ENCODE measurements at regions not wholly inside any gene's neighbourhood (a gene's known extent, or its start where the extent isn't known, plus 50 kb on each side); places are given as distances from the start of the nearest gene placed in this dataset.

DNA sequence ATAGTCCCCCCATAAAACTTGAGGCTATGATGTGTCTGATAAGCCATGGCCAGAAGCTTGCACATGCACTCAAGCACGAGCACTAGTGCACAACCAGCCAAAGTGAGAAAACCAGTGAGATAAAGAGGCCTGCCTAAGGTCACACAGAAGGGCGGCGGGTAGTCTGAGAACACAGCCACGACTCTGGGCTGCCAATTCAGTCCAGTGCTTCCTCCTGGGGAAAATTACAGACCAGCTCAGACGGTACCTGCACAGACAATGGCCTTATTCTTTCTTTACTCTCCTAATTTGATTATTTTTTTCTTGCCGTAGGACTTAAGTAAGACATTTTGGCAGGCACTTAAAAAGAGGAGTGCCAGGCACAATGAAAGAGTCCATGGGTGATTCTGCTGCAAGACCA, 533.2 kb upstream of the FAT1 start:
- TF ChIP-seq FOXM1 (IDR thresholded peaks at IDR 0.05; ENCODE audit: borderline replicate concordance, low read depth), result no peak
- TF ChIP-seq EGR1 (IDR thresholded peaks at IDR 0.05), result no peak

DNA sequence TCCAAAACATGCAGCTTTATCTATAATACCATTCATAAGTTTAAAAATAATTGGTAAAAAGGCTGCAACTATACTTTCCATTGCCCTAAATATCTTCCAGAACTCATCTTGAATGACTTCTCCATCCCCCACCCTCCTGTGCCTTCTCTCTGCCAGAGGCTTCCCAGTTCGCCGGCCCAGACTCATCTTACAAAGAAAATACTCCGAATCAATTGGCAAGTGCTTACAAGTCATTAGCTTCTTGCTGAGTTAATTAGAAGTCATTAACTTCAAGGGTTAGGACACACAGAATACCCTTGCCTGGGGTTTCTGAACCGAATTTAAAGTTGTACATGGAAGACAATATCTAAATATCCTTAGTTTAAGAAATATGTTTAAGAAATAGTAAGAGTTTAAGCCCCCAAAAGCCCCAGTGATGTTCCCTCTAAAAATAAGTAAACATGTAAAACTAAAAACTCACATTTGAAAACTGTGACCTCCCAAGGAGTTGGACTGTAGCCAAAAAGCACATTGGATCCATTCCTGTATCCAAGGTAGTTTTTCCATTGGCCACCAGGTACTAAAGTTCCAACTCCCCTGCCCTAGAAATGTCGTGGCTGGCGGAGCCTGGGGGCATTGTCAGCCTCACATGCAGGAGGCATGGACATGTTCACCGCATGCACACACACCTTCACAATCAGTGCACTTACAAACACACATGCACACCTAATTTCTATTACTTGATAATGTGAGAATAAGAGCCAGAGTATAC, 535.2 kb upstream of the FAT1 start:
- TF ChIP-seq CEBPB (IDR thresholded peaks at IDR 0.05) (no peak), TAF1 (IDR thresholded peaks at IDR 0.05; ENCODE audit: low read depth) (no peak), RAD21 (IDR thresholded peaks at IDR 0.05; ENCODE audit: low read depth) (no peak), FOXM1 (IDR thresholded peaks at IDR 0.05; ENCODE audit: borderline replicate concordance, low read depth) (no peak), TEAD4 (IDR thresholded peaks at IDR 0.05) (no peak), TCF12 (IDR thresholded peaks at IDR 0.05; ENCODE audit: low read depth) (no peak), CREB1 (IDR thresholded peaks at IDR 0.05; ENCODE audit: low read depth) (no peak)
- TF ChIP-seq, protein P1, sequence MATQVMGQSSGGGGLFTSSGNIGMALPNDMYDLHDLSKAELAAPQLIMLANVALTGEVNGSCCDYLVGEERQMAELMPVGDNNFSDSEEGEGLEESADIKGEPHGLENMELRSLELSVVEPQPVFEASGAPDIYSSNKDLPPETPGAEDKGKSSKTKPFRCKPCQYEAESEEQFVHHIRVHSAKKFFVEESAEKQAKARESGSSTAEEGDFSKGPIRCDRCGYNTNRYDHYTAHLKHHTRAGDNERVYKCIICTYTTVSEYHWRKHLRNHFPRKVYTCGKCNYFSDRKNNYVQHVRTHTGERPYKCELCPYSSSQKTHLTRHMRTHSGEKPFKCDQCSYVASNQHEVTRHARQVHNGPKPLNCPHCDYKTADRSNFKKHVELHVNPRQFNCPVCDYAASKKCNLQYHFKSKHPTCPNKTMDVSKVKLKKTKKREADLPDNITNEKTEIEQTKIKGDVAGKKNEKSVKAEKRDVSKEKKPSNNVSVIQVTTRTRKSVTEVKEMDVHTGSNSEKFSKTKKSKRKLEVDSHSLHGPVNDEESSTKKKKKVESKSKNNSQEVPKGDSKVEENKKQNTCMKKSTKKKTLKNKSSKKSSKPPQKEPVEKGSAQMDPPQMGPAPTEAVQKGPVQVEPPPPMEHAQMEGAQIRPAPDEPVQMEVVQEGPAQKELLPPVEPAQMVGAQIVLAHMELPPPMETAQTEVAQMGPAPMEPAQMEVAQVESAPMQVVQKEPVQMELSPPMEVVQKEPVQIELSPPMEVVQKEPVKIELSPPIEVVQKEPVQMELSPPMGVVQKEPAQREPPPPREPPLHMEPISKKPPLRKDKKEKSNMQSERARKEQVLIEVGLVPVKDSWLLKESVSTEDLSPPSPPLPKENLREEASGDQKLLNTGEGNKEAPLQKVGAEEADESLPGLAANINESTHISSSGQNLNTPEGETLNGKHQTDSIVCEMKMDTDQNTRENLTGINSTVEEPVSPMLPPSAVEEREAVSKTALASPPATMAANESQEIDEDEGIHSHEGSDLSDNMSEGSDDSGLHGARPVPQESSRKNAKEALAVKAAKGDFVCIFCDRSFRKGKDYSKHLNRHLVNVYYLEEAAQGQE (IDR thresholded peaks at IDR 0.05; ENCODE audit: low read depth), result no peak
- TF ChIP-seq, protein P2, sequence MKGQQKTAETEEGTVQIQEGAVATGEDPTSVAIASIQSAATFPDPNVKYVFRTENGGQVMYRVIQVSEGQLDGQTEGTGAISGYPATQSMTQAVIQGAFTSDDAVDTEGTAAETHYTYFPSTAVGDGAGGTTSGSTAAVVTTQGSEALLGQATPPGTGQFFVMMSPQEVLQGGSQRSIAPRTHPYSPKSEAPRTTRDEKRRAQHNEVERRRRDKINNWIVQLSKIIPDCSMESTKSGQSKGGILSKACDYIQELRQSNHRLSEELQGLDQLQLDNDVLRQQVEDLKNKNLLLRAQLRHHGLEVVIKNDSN (IDR thresholded peaks at IDR 0.05), result no peak

DNA sequence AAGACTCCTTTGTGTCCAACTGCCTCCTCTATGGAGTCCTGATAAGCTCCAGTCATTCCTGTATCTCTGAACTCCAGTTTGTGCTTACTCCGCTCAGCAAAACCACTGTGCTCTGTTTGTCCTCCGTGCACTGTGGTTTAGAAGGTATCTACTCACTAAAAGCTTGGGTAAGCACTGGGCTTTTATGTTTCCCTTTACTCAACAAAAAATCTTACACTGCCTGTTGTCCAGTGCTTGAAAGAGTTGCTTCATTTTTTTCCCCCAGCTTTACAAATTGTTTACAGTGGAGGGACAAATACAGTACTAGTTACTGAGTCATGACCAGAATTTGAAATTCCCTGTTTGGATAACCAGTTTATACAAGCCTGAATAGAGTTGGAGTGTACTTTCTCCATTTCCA, 545.3 kb upstream of the FAT1 start:
- TF ChIP-seq CREB1 (IDR thresholded peaks at IDR 0.05; ENCODE audit: low read depth) (no peak), NFIC (IDR thresholded peaks at IDR 0.05) (no peak), TAF1 (IDR thresholded peaks at IDR 0.05; ENCODE audit: low read depth) (no peak), CEBPB (IDR thresholded peaks at IDR 0.05) (no peak), FOXM1 (IDR thresholded peaks at IDR 0.05; ENCODE audit: borderline replicate concordance, low read depth) (no peak), RAD21 (IDR thresholded peaks at IDR 0.05; ENCODE audit: low read depth) (no peak), TEAD4 (IDR thresholded peaks at IDR 0.05) (no peak), EGR1 (IDR thresholded peaks at IDR 0.05) (no peak), TCF12 (IDR thresholded peaks at IDR 0.05; ENCODE audit: low read depth) (no peak), ZBTB7A (IDR thresholded peaks at IDR 0.05; ENCODE audit: low read depth) (no peak), EP300 (IDR thresholded peaks at IDR 0.05; ENCODE audit: borderline replicate concordance) (no peak)
- TF ChIP-seq, protein P1 (IDR thresholded peaks at IDR 0.05; ENCODE audit: low read depth), result no peak
- TF ChIP-seq, protein P2 (IDR thresholded peaks at IDR 0.05), result no peak
- TF ChIP-seq, protein P3, sequence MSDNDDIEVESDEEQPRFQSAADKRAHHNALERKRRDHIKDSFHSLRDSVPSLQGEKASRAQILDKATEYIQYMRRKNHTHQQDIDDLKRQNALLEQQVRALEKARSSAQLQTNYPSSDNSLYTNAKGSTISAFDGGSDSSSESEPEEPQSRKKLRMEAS (IDR thresholded peaks at IDR 0.05), result no peak

DNA sequence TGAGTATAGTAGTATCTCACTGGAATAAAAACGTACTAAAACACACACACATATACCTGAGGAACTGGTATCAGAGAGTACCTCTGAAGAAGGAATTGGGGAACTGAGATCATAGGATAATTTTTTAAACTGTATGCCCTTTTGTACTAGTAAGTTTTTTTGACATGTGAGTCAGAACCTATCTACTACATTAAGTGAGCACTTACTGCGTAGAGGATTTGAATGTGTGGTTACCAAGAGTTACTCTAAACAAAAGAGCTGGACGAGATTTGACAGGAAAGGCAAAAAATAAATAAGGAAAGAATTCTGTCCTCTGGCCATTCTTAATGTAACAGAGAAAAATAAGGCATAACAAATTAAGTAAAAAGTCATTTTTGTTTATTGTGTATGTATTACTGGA, 546.5 kb upstream of the FAT1 start:
- TF ChIP-seq EGR1 (IDR thresholded peaks at IDR 0.05) (no peak), RAD21 (IDR thresholded peaks at IDR 0.05; ENCODE audit: low read depth) (no peak), TAF1 (IDR thresholded peaks at IDR 0.05; ENCODE audit: low read depth) (no peak), ZBTB7A (IDR thresholded peaks at IDR 0.05; ENCODE audit: low read depth) (no peak), NFIC (IDR thresholded peaks at IDR 0.05) (no peak), FOXM1 (IDR thresholded peaks at IDR 0.05; ENCODE audit: borderline replicate concordance, low read depth) (no peak), EP300 (IDR thresholded peaks at IDR 0.05; ENCODE audit: borderline replicate concordance) (no peak), TEAD4 (IDR thresholded peaks at IDR 0.05) (no peak)
- TF ChIP-seq, protein P1 (IDR thresholded peaks at IDR 0.05; ENCODE audit: low read depth), result no peak

DNA sequence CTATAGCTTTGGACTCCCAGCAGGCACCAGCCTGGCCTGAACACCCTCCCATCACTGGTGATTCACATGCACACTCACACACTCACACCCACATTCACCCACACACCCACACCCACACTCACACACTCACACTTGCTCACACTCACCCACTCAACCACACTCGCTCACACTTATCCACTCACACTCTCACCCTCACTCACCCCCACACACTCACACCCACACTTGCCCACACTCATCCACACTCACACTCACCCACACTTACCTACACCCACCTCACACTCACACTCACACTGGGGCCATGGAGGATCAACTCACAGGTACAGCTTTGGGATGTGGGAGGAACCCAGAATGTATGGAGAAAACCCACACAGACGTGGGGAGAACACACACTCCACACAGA, 548.2 kb upstream of the FAT1 start:
- TF ChIP-seq TCF12 (IDR thresholded peaks at IDR 0.05; ENCODE audit: low read depth) (no peak), EGR1 (IDR thresholded peaks at IDR 0.05) (no peak), RAD21 (IDR thresholded peaks at IDR 0.05; ENCODE audit: low read depth) (no peak), EP300 (IDR thresholded peaks at IDR 0.05; ENCODE audit: borderline replicate concordance) (no peak), ZBTB7A (IDR thresholded peaks at IDR 0.05; ENCODE audit: low read depth) (no peak), CREB1 (IDR thresholded peaks at IDR 0.05; ENCODE audit: low read depth) (no peak), CEBPB (IDR thresholded peaks at IDR 0.05) (no peak), NFIC (IDR thresholded peaks at IDR 0.05) (no peak), TAF1 (IDR thresholded peaks at IDR 0.05; ENCODE audit: low read depth) (no peak), TEAD4 (IDR thresholded peaks at IDR 0.05) (no peak), FOXM1 (IDR thresholded peaks at IDR 0.05; ENCODE audit: borderline replicate concordance, low read depth) (no peak), YY1 (IDR thresholded peaks at IDR 0.05; ENCODE audit: low read depth) (no peak)
- TF ChIP-seq, protein P2 (IDR thresholded peaks at IDR 0.05), result no peak
- TF ChIP-seq, protein P3 (IDR thresholded peaks at IDR 0.05), result no peak
- TF ChIP-seq, protein P1 (IDR thresholded peaks at IDR 0.05; ENCODE audit: low read depth), result no peak

Data from Ishikawa (cell line).